GM19463 (cell line): ENCODE measurements at regions not wholly inside any gene's neighbourhood (a gene's known extent, or its start where the extent isn't known, plus 50 kb on each side); places are given as distances from the start of the nearest gene placed in this dataset.

ENCODE experiments used
- ATAC-seq: cut with Tn5 transposase; IDR thresholded peaks from one replicate; pipeline ENCODE4 v1.9.1; 2021; ENCODE audit warnings: mild to moderate bottlenecking, moderate library complexity; ENCODE audit not compliant: unreplicated experiment

DNA sequence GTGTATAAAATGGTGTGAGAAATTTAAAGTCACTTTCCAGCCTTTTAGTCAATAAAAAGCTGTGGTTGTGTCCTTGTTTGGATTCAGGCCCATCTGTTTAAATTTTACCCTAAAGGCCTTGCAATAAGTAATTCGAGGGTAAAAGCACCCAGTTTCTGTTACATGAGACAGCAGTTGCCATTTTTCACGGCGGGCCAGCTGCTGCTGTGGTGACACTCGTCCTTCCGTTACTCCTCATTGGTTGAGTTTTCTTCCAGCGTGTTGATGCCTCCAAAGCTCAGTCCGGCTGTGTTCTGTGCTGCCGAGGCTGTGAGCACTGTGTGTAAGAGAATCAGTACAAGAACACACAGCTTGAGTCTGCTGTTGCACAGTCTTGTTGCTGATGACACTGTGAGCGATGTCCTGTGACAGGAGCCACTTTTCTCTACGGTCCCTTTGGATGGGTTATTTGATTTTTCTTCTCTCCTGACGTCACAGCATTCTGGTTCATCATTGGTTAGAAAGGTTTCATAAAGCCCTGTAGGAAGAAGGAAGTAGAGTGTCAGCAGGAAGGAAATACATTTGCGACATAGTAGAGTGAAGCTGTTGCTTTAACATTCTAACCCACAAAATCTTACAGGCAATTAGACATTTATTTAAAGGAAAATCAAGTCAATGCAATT lies 602.5 kb upstream of the ARGLU1 start:
- no peak for ATAC-seq

DNA sequence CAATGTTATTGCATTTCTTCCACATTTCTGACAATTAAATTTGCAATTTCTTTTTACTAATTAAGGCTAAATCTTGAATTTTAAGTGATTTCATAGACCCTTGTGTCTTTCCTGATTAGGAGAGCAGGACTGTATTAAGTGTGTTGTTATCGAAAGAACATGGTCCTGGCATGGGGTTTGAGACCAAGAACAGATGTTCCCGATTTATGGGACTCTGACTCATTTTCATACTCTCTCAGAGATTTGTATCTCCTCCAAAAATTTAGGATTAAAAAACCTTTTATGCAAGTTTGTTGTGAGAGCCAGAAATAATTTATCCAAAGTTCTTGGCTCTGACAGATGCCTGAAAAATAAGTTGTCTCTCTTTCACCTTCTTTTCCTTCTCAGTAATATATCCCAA lies 589.3 kb upstream of the ARGLU1 start:
- no peak for ATAC-seq

DNA sequence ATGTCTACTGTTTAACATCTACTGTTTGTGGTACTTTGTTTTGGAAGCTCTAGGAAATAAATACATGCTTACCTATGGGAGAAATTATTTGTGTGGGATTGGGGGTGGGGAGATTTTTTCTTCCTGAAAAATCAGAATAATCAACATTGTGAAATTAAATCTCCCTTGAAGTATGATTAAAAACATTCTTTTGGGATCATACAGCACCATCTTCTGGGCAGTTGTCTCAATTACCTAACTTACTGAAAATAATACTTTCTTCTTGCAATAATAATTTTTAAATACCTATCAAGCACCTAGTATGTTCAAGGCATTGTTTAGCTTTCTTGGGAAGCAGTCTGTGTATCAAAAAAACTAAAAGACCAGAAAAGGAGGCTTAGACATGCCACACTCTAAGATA lies 576.5 kb upstream of the ARGLU1 start:
- ATAC-seq: no peak

DNA sequence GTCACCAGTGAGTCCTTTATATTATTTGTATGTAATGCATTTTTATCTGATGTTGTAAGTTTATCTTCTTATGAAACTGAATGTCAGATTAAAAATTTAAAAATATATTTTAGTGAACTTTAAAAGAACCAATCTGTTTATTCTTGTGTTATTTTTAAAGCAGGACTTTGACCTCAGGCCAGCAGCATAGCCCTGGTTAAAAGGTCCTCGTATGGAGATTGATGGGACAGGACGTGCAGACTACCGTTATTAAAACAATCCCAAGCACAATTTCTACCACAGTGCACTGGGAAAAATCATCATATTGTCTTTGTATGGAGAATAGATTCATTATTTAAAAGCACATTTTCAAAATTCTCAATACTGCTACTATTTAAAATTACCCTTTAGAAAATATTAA lies 573.8 kb upstream of the ARGLU1 start:
- no peak for ATAC-seq

DNA sequence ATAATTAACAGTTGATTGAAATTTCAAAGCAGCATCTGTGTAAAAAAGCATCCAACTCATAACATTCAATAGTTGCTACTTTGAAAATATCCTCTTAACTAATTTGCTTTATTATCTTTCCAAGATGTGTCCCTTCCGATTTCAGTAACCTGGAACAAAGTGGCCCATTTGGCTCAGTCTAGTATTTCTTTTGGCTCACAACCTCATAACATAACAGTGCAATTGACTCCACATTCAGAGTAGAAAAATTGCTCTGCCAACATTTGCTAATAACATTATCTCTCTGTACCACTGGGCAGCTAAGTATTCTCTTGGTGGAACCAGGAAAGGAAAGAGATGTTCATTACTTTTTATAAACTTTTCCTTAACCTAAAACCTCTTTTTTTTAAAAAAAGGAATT lies 571.1 kb upstream of the ARGLU1 start:
- ATAC-seq: no peak

DNA sequence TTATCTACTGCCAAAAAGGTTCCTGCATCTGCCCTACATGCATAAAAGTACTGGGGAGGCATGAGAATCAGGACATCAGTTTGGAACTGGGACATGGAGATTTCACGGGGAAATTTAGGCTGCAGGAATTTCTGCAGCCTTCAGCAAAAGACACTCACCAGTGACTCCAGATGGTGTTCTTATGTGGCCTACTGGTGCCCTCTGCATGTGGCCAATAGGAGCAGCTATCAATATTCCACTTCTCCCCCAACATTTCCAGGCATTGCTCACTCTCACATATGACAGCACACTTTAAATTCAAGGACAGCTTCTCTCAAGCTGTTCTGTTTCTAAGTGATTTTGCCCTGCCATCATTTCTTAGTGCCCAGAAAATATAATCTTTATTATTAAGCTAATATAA lies 570.5 kb upstream of the ARGLU1 start:
- no peak for ATAC-seq

DNA sequence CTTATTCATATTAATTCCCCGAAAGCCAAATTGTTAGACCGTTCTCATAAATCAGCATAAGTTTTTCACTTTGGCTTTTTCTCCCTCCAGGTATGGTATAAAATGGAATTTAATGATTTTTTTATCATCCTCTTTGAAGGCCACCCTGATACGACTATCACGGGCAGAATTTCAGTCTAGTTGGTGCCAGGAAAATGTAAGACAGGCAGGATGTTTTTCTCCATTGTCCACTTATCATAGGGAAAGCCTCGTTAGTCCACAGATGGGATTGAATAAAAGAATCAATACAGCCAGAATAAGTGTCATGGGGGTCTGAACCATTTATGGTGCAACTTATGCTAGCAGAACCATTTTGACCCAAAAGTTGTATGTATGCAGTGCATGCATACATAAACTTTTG lies 566.0 kb upstream of the ARGLU1 start:
- ATAC-seq: no peak

DNA sequence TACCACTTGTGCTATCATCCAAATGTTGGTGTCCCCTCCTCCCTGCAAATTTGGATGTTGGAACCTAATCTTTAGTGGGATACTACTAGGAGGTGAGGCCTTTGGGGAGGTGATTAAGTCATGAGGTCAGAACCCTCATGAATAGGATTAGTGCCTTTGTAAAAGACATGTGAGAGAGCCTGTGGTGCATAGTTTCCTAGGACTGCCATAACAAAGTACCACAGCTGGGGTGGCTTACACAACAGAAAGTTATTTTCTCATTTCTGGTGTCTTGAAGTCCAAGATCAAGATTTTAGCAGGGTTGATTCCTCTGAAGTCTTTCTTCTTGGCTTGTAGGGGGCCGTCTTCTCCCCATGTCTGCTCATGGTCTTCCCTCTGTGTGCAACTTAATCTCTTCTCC lies 562.6 kb upstream of the ARGLU1 start:
- ATAC-seq: no peak

DNA sequence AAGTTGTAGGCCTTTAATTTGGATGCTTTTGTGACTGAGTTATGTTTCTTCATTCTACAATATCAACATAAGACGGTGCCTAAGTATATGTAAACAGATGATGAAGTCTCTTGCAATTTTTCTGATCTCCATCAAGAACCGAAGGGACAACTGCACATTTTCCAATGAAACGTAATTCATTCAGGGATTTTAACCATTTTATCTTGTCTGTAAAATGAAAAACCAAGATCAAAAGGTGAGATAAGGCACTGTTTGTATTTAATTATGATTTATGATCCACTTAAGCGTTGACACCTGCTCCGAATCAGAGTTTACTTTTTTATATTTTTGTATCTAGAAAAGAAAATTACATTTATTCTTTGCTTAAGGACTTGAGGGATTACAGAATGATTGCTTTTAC lies 556.8 kb upstream of the ARGLU1 start:
- no peak for ATAC-seq

DNA sequence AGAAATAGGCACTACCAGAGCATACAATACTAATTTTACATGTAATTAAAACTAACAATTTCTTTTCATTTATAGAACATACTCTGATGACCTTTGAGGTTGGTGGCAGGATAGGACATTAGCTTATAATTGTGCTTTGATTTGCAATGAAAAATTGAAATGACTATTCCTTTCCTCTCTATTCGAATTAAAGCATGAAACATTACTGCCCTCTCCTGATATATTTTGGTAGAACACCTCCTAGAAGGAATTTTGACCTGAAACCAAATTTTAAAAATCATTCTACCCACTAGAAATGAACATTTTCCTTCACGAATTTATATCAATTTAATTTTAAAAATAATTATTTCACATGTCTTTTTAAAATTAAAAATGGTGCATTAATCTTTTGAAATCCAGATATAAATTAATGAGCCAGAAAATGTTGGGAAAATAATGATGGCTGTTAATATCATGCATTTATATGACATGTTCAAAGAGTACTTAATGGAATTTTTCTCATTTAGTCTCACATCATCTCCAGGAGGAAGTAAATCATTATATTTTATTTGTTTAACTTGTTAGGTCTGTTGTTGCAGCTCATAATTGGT lies 556.3 kb upstream of the ARGLU1 start:
- ATAC-seq: no peak

DNA sequence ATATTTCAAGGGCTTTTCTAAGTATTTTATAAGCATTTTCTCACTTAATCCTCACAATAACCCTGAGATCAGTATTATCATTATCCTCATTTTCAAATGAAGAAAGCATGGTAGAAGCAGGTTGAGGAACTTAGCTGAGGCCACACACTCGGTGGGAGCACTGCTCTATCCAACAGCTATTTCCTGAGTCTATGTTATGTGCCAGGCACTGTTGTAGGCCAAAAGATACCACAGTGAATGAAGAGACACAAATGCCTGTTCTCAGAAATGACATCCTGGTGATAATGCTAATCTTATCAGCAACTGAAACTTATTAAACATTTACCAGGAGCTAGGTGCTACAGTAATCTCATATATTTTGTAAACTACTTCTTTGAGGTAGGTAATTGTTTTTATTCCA lies 553.9 kb upstream of the ARGLU1 start:
- no peak for ATAC-seq

DNA sequence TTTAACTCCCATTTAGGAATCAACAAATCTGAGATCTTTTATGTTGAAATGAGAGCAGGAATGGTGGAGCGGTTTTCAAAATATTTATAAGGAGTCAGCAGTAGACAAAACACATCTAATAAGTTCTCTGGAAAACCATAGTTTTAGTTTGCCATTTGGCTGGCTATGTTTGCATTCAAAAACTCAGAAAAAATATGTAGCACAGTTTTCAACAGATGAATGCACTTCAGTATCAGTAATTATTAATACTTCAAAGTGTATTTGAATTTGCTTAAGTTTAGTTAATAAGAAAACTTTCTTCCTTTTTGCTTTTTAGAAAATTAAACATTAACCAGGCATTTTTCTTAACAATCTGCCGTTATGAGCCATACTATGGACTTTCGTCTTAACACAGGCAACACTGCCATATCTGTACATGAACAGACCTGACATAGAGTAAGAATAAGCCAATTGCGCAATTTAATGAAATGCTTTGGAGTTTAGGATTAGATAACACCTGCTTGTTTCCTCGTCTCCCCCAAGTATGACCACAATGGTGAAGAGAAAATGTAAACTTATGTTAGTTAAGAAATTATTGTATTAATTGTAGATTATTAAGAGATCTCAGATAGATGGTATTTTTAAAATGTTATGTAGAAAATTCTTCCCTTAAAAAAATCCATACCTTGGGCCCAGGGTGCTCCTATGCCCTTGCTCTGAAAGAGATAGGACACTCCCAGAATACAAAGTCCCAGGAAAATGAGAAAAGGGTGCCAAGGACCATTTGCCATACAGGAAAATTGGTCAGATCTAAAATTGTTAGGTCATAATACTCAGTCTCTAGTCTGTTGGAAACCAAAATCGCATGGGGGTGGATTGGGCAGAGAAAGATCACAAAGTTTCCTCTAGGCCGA lies 552.3 kb upstream of the ARGLU1 start:
- ATAC-seq: no peak

DNA sequence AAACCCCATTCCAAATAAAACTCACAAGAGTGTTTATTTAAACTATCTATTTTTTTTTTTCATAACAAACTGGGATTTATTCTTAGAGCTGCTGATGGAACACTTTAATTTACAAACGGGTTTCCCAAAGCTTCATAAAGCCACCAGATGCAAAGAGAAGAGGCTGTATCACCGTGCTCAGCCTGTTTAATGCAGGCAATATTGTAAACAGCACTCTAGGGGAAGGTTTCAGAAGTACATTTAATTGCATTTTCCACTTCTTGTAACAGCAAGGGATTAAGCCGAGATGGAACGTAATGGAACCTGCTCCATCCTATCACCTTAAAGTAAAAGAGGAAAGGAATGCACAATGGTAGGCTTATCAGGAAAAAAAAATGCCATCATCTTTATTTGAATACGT lies 550.6 kb upstream of the ARGLU1 start:
- no peak for ATAC-seq

DNA sequence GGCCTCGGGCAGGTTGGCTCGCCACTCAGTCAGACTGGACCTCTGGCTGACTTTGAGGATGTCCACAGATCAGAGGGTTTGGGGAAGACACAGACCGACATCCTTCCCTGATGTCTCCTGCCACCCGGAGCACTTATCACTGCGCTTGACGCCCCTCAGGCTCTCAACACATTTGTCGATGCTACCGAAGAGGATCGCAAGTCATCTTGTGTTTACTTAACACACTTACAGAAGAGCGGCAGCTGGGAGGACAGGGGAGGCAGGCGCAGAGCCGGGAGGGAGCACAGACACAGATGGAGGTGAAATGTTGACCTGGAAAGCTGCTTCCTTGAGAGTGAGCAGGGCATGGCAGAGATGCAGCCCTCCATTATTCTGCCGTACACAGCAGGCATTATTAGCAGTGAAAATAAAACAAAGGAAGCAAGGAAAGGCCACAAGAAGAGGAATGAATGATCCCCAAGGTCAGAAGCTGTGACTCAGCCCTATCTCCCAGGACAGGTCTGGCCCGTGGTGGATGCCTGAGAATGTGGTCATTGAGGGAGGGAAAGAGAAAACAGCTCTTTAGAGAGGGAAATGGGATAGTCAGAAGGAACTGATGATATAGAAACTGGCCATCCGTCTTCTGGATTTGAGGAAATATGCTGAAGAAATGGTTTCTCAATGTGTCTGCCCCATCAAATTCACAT lies 549.5 kb upstream of the ARGLU1 start:
- no peak for ATAC-seq

DNA sequence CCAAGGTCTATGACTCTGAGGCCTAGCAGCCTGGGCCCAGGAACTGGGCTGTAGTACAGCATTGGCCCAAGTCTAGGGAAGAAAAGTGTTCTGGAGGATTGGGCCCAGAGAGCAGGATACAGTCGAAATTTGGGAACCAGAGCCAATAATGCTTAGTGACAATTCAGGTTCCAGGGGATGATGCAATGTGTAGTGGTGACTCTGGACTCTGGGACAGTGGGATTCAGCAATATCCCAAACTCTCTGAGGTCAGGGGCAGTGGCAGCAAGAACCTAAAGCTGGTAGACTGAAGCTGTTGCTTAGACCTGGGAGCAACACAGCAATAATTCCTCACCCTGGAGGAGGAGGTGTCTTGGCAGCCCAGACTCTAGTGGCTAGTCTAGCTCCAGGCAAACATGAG lies 545.5 kb upstream of the ARGLU1 start:
- no peak for ATAC-seq

DNA sequence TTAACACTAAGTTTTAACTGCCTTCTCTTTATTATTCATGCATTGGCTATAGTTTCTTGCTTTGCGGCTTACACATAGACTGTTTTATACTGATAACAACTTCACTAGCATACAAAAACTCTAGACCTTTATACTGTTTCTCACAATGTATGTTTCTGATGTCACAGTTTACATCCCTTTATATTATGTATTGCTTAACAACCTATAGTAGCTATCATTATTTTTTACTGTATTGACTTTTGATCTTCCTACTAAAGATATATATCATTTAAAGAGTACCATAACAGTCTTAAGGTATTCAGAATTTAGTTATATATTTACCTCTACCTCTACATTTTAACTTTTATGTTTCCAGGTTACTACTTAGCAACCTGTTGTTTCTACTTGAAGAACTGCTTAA lies 543.3 kb upstream of the ARGLU1 start:
- ATAC-seq: no peak

DNA sequence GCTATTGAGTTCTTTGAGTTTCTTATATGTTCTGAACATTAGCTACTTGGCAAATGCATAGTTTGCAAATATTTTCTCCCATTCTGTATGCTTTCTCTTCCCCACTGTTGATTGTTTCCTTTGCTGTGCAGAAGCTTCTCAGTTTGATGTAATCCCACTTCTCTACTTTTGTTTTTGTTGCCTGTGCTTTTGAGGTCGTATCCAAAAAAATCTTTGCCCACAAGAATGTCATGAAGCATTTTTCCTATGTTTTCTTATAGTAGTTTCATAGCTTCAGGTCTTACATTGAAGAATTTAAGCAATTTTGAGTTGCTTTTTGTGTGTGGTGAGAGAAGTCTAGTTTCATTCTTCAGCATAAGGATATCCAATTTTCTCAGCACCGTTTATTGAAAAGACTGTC lies 536.7 kb upstream of the ARGLU1 start:
- ATAC-seq: no peak

DNA sequence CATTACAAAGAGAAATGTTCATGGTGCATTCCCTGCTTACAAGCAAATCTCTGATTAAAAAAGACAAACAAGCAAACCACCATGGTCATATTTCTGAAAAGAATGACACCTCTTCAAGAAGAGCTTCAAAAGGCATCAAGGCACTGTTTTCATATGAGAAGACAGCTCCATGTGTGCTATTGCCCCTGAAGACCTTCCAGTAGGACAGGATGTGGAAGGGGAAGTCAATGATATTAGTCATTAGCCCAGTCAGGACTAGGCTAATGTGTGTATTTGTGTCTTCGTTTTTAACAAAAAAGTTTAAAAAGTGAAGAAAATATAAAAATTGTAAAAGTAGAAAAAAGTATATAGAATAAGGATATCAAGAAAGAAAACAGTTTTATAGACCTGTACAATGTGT lies 534.7 kb upstream of the ARGLU1 start:
- ATAC-seq: no peak

DNA sequence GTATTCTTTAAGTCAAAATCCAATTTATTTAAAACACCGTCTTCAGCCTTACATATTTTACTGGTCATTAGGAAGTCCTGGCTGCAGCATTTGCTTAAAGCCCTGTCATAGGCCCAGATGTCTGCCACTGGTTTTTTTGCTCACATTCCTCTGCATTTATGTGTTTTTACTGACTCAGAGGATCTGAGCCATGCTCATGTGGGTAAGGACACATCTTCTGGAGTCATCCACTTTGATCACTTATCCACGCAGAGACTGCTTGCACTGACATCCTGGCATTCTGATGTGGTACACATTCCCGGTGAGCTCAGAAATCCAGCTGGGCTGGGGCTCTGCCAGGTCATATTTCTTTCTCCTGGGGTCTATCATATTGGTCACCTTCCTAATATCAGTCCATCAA lies 531.7 kb upstream of the ARGLU1 start:
- no peak for ATAC-seq

DNA sequence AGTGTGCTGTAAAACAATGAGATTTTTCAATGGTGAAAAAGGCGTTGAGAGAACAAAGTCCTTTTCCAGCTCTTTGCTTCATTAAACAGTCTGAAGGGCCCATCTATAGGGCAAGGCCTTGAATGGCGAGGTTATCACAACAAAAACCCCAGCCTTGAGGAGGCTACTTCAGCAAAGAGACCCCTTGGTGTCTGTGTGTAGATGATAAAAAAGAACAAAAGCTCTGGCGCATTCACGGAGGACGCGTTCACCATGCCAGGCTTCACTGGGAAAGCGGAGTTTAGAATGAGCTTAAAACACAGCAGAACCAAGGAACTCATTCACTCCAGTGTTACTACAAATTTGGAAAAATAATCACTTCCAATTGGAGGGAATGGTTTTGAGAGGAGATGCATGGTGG lies 530.0 kb upstream of the ARGLU1 start:
- no peak for ATAC-seq

DNA sequence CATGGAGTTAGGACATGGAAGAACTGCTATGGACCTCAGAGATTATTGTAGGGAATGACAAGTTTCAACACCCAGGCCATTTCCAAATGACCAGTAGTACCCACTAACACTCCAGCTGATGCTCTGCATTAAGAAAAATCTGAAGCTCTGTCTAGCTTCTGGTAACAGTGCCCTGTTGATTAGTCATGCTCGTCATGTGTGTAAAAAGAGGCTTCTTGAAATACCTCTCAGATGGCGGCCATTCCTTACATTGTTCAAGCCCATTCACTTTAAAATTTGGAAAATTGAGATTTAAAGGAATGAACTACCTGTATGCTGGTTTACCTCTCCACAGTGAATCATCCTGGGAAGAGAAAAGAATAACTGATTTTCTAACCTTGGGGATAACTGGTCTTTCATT lies 527.9 kb upstream of the ARGLU1 start:
- no peak for ATAC-seq

DNA sequence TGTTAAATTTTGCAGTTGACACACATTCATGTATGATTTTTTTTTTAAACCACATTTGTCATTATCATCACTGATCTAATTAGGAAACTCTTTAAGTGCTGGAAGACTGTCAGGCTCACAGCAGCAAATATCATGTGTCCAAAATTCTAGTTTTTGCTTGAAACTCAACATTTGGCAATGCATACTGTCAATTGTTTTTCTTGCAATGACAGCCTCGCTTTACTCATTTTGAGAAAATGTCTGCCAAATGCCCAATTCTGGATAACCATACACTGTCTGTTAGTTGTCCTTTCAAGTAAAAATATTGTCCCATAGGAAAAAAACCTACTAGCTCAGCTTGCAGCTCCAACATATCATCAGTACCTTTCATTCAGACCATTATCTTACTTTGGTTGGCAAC lies 523.9 kb upstream of the ARGLU1 start:
- ATAC-seq: no peak
